ENCODE measurements at regions not wholly inside any gene's neighbourhood (a gene's known extent, or its start where the extent isn't known, plus 50 kb on each side); places are given as distances from the start of the nearest gene placed in this dataset.

DNA sequence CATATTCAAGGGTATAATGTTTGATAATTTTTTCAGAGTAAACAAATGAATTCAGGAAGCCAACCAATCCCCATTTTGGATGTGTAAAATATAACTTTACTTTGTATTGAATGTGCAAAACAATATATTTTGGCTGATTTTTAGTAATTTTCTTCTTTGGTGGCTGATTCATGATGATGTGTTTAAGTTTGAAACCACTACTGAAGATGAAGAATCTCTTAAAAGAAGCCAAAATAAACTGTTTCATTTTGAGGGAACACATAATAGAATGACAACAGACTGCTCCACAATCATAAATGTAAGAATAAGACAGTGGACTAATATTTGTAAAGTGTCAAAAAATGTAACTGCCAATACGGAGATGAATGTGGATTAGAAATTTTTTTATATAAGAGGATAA, 52.5 kb upstream of the TRIM43 start:
- H3K27ac Mint-ChIP-seq, result peak overlapping the region; percentile 59
- no peak overlapping the region for H3K4me3 Mint-ChIP-seq
- peaks cover 15% of the 10 kb centered on the region for H3K4me1 Mint-ChIP-seq
- H3K9me3 Mint-ChIP-seq, result peaks cover 5% of the 10 kb centered on the region
- no peaks in the 10 kb centered on the region for H3K27me3 Mint-ChIP-seq
- no peak for DNase-seq
- peaks cover 11% of the 10 kb centered on the region for H3K36me3 Mint-ChIP-seq (ENCODE audit: low read depth)
- intact Hi-C loops (cut with micrococcal nuclease), result loop anchor here (1.0 to 10.0 kb wide), 2 partner anchors 8 to 996 kb away; partner anchors contain the start of gene ARID5A

DNA sequence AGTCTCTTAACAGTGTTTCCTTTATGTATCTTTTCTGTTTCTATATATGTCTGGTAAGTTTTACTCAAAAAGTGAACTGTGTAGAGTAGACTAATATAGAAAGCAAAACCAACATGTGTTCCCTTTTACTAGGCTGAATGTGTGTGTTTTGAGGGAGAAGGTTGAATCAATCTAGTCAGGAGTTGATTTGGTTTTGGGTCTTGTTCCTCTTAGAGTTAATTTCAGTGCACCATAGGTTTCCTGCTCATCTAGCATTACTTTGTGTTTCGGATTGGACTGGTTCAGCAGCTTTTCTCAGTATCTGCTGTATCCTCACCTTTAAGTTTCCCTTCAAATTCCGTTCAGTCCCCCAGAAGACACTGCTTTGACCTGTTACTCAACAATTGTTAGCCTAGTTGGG, 52.0 kb upstream of the TRIM43 start:
- intact Hi-C loops (cut with micrococcal nuclease), result loop anchor here (1.0 to 10.0 kb wide), 2 partner anchors 9 to 995 kb away; partner anchors contain the start of gene ARID5A
- Mint-ChIP-seq H3K27ac (peak overlapping the region; percentile 49), H3K9me3 (peaks cover 5% of the 10 kb centered on the region), H3K36me3 (ENCODE audit: low read depth) (peaks cover 5% of the 10 kb centered on the region), H3K4me1 (peaks cover 14% of the 10 kb centered on the region), H3K4me3 (no peak overlapping the region), H3K27me3 (no peaks in the 10 kb centered on the region)
- DNase-seq, result no peak
